Psoas muscle (tissue), 7 donors: ENCODE measurements at regions not wholly inside any gene's neighbourhood (a gene's known extent, or its start where the extent isn't known, plus 50 kb on each side); places are given as distances from the start of the nearest gene placed in this dataset.
"Not testable (repeated sequence)": the region's sequence is repeated elsewhere in the genome, so short reads cannot be mapped to it uniquely, and the experiment has no call there.

Experiments used
- ATAC-seq, 4 donors: fragments of 200-7000 bp; cut with Tn5 transposase; one replicate each; pipeline ENCODE4 v1.9.1; 2020; ENCODE audit warnings: moderate library complexity in 3 of 4, mild to moderate bottlenecking in 2 of 4
- DNase-seq, 2 donors: peaks; one replicate each; pipeline ENCODE4 v3.0.0-alpha.2; 2020
- H3K27ac ChIP-seq: fragments of 200-600 bp; one replicate; pipeline ENCODE4 v1.8.0; 2022
- H3K27me3 ChIP-seq, 3 donors: fragments of 200-600 bp in 1 of 3; one replicate each; pipeline versions ENCODE4 v1.6.1 to v1.8.0; 2013 to 2022; ENCODE audit warnings: low read length in 2 of 3, mild to moderate bottlenecking in 2 of 3, moderate library complexity in 1 of 3; ENCODE audit not compliant: insufficient read depth in 3 of 3
- H3K36me3 ChIP-seq, 2 donors: fragments of 200-600 bp in 1 of 2; one replicate each; pipeline versions ENCODE4 v1.6.1 to v1.8.0; 2013 to 2022; ENCODE audit warnings: low read depth in 1 of 2, mild to moderate bottlenecking in 1 of 2, moderate library complexity in 1 of 2; ENCODE audit not compliant: insufficient read depth in 1 of 2
- H3K4me1 ChIP-seq: fragments of 200-600 bp; one replicate; pipeline ENCODE4 v1.8.0; 2022
- H3K4me3 ChIP-seq: fragments of 200-600 bp; one replicate; pipeline ENCODE4 v1.8.0; 2022; ENCODE audit warnings: mild to moderate bottlenecking
- H3K9me3 ChIP-seq: fragments of 200-600 bp; one replicate; pipeline ENCODE4 v1.8.0; 2022
- CTCF ChIP-seq: fragments of 200-600 bp; IDR thresholded peaks from one replicate; pipeline ENCODE4 v1.8.0; 2022; ENCODE audit warnings: antibody characterized with exemption
- WGBS, 3 donors: extraction: QIAGEN DNeasy Blood & Tissue Kit; methylation state at CpG; one replicate each; pipeline versions ENCODE4 v1.1.6 to v1.1.7; 2013; 5-methylcytosine and 5-hydroxymethylcytosine counted together
- intact Hi-C, 2 donors: fragments of 100-400 bp; cut with DNase I; formaldehyde crosslinking; loops; one replicate each; pipeline versions ENCODE4 v1.11.0 to v1.14.2; 2022
- donor health status: healthy with polysubstance abuse.
- donor health status: DM: no; HTN: no; CAD: no; lungs with moderate emphysema.
- donor health status: Bipolar disorder and iron deficiency.
- donor health status: healthy.
- donor health status: DM: yes; HTN: yes; CAD: no.
- donor health status: DM: no; HTN: no; CAD: no.
- donor health status: DM: yes; HTN: yes; CAD: no.

- TF ChIP-seq CTCF = no peak
- Histone ChIP-seq H3K4me3 (no peak overlapping the region), H3K4me1 (no peaks in the 10 kb centered on the region), H3K27ac (no peak overlapping the region), H3K36me3 (no peaks in the 10 kb centered on the region), H3K27me3 (no peaks in the 10 kb centered on the region), H3K9me3 (no peaks in the 10 kb centered on the region)
- intact Hi-C loops = no loop called here
- WGBS, 3 donors = 59 to 70% (median 61%) methylated on average over 1 of the region's 1 CpG
- DNase-seq (no peak), ATAC-seq (no peak)
Observed at GRCh38 chr10:8404721-8405120, 350.2 kb downstream of the GATA3 start.

- no peak for ATAC-seq
- H3K4me1 ChIP-seq = no peaks in the 10 kb centered on the region
- H3K4me3 ChIP-seq = no peak overlapping the region
- TF ChIP-seq CTCF = no peak
- DNase-seq = no peak
- no peaks in the 10 kb centered on the region for H3K9me3 ChIP-seq
- H3K27me3 ChIP-seq = no peaks in the 10 kb centered on the region
- intact Hi-C loops = no loop called here
- WGBS, 3 donors = 47 to 52% (median 47%) methylated on average over 6 of the region's 6 CpGs
- no peaks in the 10 kb centered on the region for H3K36me3 ChIP-seq
- no peak overlapping the region for H3K27ac ChIP-seq
Observed at GRCh38 chr10:8405596-8405995, 351.1 kb downstream of the GATA3 start.

- H3K27me3 ChIP-seq = no peaks in the 10 kb centered on the region
- no peak for DNase-seq
- H3K36me3 ChIP-seq = no peaks in the 10 kb centered on the region
Observed at GRCh38 chr10:8407501-8408021, 353.1 kb downstream of the GATA3 start.

GRCh38 chr10:8410506-8410905, 356.0 kb downstream of the GATA3 start:
- Histone ChIP-seq H3K9me3 (no peaks in the 10 kb centered on the region), H3K27ac (no peak overlapping the region), H3K27me3 (no peaks in the 10 kb centered on the region), H3K4me3 (no peak overlapping the region), H3K36me3 (no peaks in the 10 kb centered on the region), H3K4me1 (no peaks in the 10 kb centered on the region)
- ATAC-seq (no peak), DNase-seq (no peak)
- intact Hi-C loops = no loop called here
- 33 to 51% (median 47%) methylated on average over 3 of the region's 3 CpGs for WGBS, 3 donors
- no peak for TF ChIP-seq CTCF

More at GRCh38 chr10:8407501-8408021, 353.1 kb downstream of the GATA3 start:
- Histone ChIP-seq H3K4me1 (no peaks in the 10 kb centered on the region), H3K27ac (no peak overlapping the region), H3K4me3 (no peak overlapping the region), H3K9me3 (no peaks in the 10 kb centered on the region)
- TF ChIP-seq CTCF = no peak
- intact Hi-C loops = no loop called here
- no peak for ATAC-seq

GRCh38 chr10:8412541-8412940, 358.1 kb downstream of the GATA3 start:
- no peaks in the 10 kb centered on the region for H3K36me3 ChIP-seq
- no peak for DNase-seq
- intact Hi-C loops = no loop called here
- no peak overlapping the region for H3K4me3 ChIP-seq
- H3K27ac ChIP-seq = no peak overlapping the region
- no peak for ATAC-seq
- no peaks in the 10 kb centered on the region for H3K4me1 ChIP-seq
- H3K27me3 ChIP-seq = no peaks in the 10 kb centered on the region
- WGBS, 3 donors = 79 to 87% (median 84%) methylated on average over 6 of the region's 6 CpGs
- H3K9me3 ChIP-seq = no peaks in the 10 kb centered on the region
- TF ChIP-seq CTCF = no peak

- DNase-seq, H3K4me1 ChIP-seq, H3K27ac ChIP-seq, H3K36me3 ChIP-seq, H3K9me3 ChIP-seq, intact Hi-C loops, H3K27me3 ChIP-seq, ATAC-seq, H3K4me3 ChIP-seq: not testable (repeated sequence)
- WGBS, 3 donors = 77 to 83% (median 82%) methylated on average over 2 of the region's 2 CpGs
Observed at GRCh38 chr10:8415029-8415428, 360.5 kb downstream of the GATA3 start.
